HG03280 (cell line): ENCODE measurements at regions not wholly inside any gene's neighbourhood (a gene's known extent, or its start where the extent isn't known, plus 50 kb on each side); places are given as distances from the start of the nearest gene placed in this dataset.

Experiments used
- ATAC-seq: cut with Tn5 transposase; IDR thresholded peaks from one replicate; pipeline ENCODE4 v1.9.1; 2021; ENCODE audit warnings: mild to moderate bottlenecking, moderate library complexity; ENCODE audit not compliant: unreplicated experiment

- no peak for ATAC-seq
Measured at GRCh38 chr4:96295143-96295741, 455.3 kb downstream of the PDHA2 start.

- ATAC-seq, result no peak
Measured at GRCh38 chr4:96301715-96302114, 461.8 kb downstream of the PDHA2 start.

- no peak for ATAC-seq
Measured at GRCh38 chr4:96305030-96305429, 465.1 kb downstream of the PDHA2 start.

- ATAC-seq, result no peak
Measured at GRCh38 chr4:96312046-96312685, 472.3 kb downstream of the PDHA2 start.

- ATAC-seq, result no peak
Measured at GRCh38 chr4:96315815-96316214, 475.9 kb downstream of the PDHA2 start.

- ATAC-seq, result no peak
Measured at GRCh38 chr4:96316776-96317175, 476.9 kb downstream of the PDHA2 start.

GRCh38 chr4:96317891-96318290, 478.0 kb downstream of the PDHA2 start:
- no peak for ATAC-seq

GRCh38 chr4:96326846-96327245, 487.0 kb downstream of the PDHA2 start:
- ATAC-seq, result no peak

- ATAC-seq, result no peak
Measured at GRCh38 chr4:96342196-96342595, 502.3 kb downstream of the PDHA2 start.

GRCh38 chr4:96342790-96343455, 503.0 kb downstream of the PDHA2 start:
- ATAC-seq, result no peak

- ATAC-seq, result no peak
Measured at GRCh38 chr4:96343836-96344235, 503.9 kb downstream of the PDHA2 start.

- no peak for ATAC-seq
Measured at GRCh38 chr4:96347582-96347981, 507.7 kb downstream of the PDHA2 start.

- ATAC-seq, result no peak
Measured at GRCh38 chr4:96352051-96352517, 512.2 kb downstream of the PDHA2 start.

GRCh38 chr4:96354036-96354712, 514.3 kb downstream of the PDHA2 start:
- no peak for ATAC-seq

- ATAC-seq, result no peak
Measured at GRCh38 chr4:96355414-96355813, 515.5 kb downstream of the PDHA2 start.

- ATAC-seq, result no peak
Measured at GRCh38 chr4:96356591-96357370, 516.9 kb downstream of the PDHA2 start.

- no peak for ATAC-seq
Measured at GRCh38 chr4:96366632-96367031, 526.7 kb downstream of the PDHA2 start.

GRCh38 chr4:96375367-96375766, 535.5 kb downstream of the PDHA2 start:
- ATAC-seq, result no peak

GRCh38 chr4:96379524-96379923, 539.6 kb downstream of the PDHA2 start:
- no peak for ATAC-seq

- no peak for ATAC-seq
Measured at GRCh38 chr4:96380106-96380505, 540.2 kb downstream of the PDHA2 start.

- no peak for ATAC-seq
Measured at GRCh38 chr4:96383349-96383748, 543.5 kb downstream of the PDHA2 start.
